ENCODE measurements at regions not wholly inside any gene's neighbourhood (a gene's known extent, or its start where the extent isn't known, plus 50 kb on each side); places are given as distances from the start of the nearest gene placed in this dataset.
A peak's percentile ranks its signal among the peaks of the same experiment; 100 is the strongest.

GRCh38 chr15:53884441-53884840 lies 93.8 kb upstream of the UNC13C start:
- Histone ChIP-seq H3K4me2 (ENCODE audit: control insufficient read depth, extremely low read depth, insufficient read depth, low read depth, low read length) (peak overlapping the region; percentile 42), H3K9ac (ENCODE audit: control insufficient read depth, extremely low read depth, insufficient read depth, low read length) (no peak overlapping the region), H3K27me3 (ENCODE audit: control insufficient read depth, extremely low read depth, insufficient read depth, low read length) (no peaks in the 10 kb centered on the region), H3K4me1 (ENCODE audit: control insufficient read depth, extremely low read depth, insufficient read depth, low read length) (peaks cover 22% of the 10 kb centered on the region), H2AFZ (ENCODE audit: control insufficient read depth, low read length) (no peak overlapping the region), H3K79me2 (ENCODE audit: control insufficient read depth, insufficient read depth, low read length) (no peaks in the 10 kb centered on the region), H4K20me1 (ENCODE audit: control insufficient read depth, extremely low read depth, insufficient read depth, low read length) (no peaks in the 10 kb centered on the region), H3K4me3 (ENCODE audit: control insufficient read depth in 2 of 3, extremely low read depth in 1 of 3, insufficient read depth in 2 of 3, low read depth in 1 of 3, low read length in 3 of 3) (no peak overlapping the region), H3K9me1 (ENCODE audit: control insufficient read depth, extremely low read depth, insufficient read depth, low read length) (no peaks in the 10 kb centered on the region), H3K36me3 (ENCODE audit: control insufficient read depth in 2 of 2, extremely low read depth in 1 of 2, insufficient read depth in 2 of 2, low read length in 2 of 2) (no peaks in the 10 kb centered on the region), H3K9me3 (ENCODE audit: control insufficient read depth, low read depth, low read length) (no peaks in the 10 kb centered on the region), H3K27ac (ENCODE audit: control insufficient read depth, insufficient read depth, low read length) (no peak overlapping the region)
- TF ChIP-seq CTCF (optimal IDR thresholded peaks at IDR 0.05 in 1 of 3, IDR thresholded peaks at IDR 0.05 in 1 of 3, conservative IDR thresholded peaks at IDR 0.05 in 1 of 3; ENCODE audit: extremely low read depth in 1 of 3, insufficient read depth in 2 of 3, low read length in 3 of 3) = no peak
- TF ChIP-seq EZH2 (IDR thresholded peaks at IDR 0.05; ENCODE audit: low read length) = no peak
- dilution Hi-C loops (cut with MboI; ENCODE audit: extremely low pct_ligation_motif_present, low sequenced_read_pairs) = no loop called here
- FAIRE-seq = peak; percentile 84
- no peak for DNase-seq (ENCODE audit: low read depth, low spot score)

GRCh38 chr15:53882311-53882710 lies 95.9 kb upstream of the UNC13C start:
- TF ChIP-seq EZH2 (IDR thresholded peaks at IDR 0.05; ENCODE audit: low read length) (no peak), CTCF (optimal IDR thresholded peaks at IDR 0.05 in 1 of 3, IDR thresholded peaks at IDR 0.05 in 1 of 3, conservative IDR thresholded peaks at IDR 0.05 in 1 of 3; ENCODE audit: extremely low read depth in 1 of 3, insufficient read depth in 2 of 3, low read length in 3 of 3) (no peak)
- Histone ChIP-seq H2AFZ (ENCODE audit: control insufficient read depth, low read length) (no peak overlapping the region), H3K4me3 (ENCODE audit: control insufficient read depth in 2 of 3, extremely low read depth in 1 of 3, insufficient read depth in 2 of 3, low read depth in 1 of 3, low read length in 3 of 3) (no peak overlapping the region), H3K9ac (ENCODE audit: control insufficient read depth, extremely low read depth, insufficient read depth, low read length) (no peak overlapping the region), H3K9me3 (ENCODE audit: control insufficient read depth, low read depth, low read length) (no peaks in the 10 kb centered on the region), H3K79me2 (ENCODE audit: control insufficient read depth, insufficient read depth, low read length) (no peaks in the 10 kb centered on the region), H3K27ac (ENCODE audit: control insufficient read depth, insufficient read depth, low read length) (no peak overlapping the region), H3K27me3 (ENCODE audit: control insufficient read depth, extremely low read depth, insufficient read depth, low read length) (no peaks in the 10 kb centered on the region), H3K36me3 (ENCODE audit: control insufficient read depth in 2 of 2, extremely low read depth in 1 of 2, insufficient read depth in 2 of 2, low read length in 2 of 2) (no peaks in the 10 kb centered on the region), H3K4me1 (ENCODE audit: control insufficient read depth, extremely low read depth, insufficient read depth, low read length) (peaks cover 22% of the 10 kb centered on the region), H3K9me1 (ENCODE audit: control insufficient read depth, extremely low read depth, insufficient read depth, low read length) (no peaks in the 10 kb centered on the region), H4K20me1 (ENCODE audit: control insufficient read depth, extremely low read depth, insufficient read depth, low read length) (no peaks in the 10 kb centered on the region), H3K4me2 (ENCODE audit: control insufficient read depth, extremely low read depth, insufficient read depth, low read depth, low read length) (no peak overlapping the region)
- dilution Hi-C loops (cut with MboI; ENCODE audit: extremely low pct_ligation_motif_present, low sequenced_read_pairs) = no loop called here
- DNase-seq (ENCODE audit: low read depth, low spot score) (no peak), FAIRE-seq (no peak)
